H1 (cell line): ENCODE measurements at regions not wholly inside any gene's neighbourhood (a gene's known extent, or its start where the extent isn't known, plus 50 kb on each side); places are given as distances from the start of the nearest gene placed in this dataset.

Experiments used
- CTCF ChIA-PET: fragments of 300-600 bp; sonication (Branson Sonifier 250); formaldehyde crosslinking; loops from one replicate; lab custom pipeline; 2021; ENCODE audit not compliant: partially characterized antibody; lab: Charles Lee
- POLR2A ChIA-PET: fragments of 300-600 bp; sonication (Branson Sonifier 250); formaldehyde crosslinking; loops from one replicate; lab custom pipeline; 2021; ENCODE audit warnings: inconsistent platforms; ENCODE audit not compliant: partially characterized antibody; lab: Charles Lee
- DNase-seq, 2 experiments: peaks; one replicate each; pipeline versions ENCODE4 v3.0.0 to v3.0.0-alpha.2; 2010 to 2022; ENCODE audit warnings: low spot score in 2 of 2, low read depth in 1 of 2, mixed read lengths in 1 of 2
- FAIRE-seq: peaks from 2 replicates; lab custom pipeline; 2011; peaks lifted over from hg19 to GRCh38; lab: Jason Lieb, UNC
- H2AFZ ChIP-seq: 2 replicates; pipeline ENCODE4 v1.8.1; 2012; ENCODE audit warnings: low read length, inconsistent platforms
- H2AK5ac ChIP-seq: 2 replicates; pipeline ENCODE4 v1.6.1; 2013; ENCODE audit warnings: low read depth, low read length
- H2BK120ac ChIP-seq: replicated peaks from 2 replicates; pipeline ENCODE3; 2013; ENCODE audit warnings: low read depth, low read length, inconsistent platforms
- H2BK12ac ChIP-seq: 2 replicates; pipeline ENCODE4 v1.6.1; 2013; ENCODE audit warnings: low read depth, low read length
- H2BK15ac ChIP-seq: 2 replicates; pipeline ENCODE4 v1.6.1; 2013; ENCODE audit warnings: low read length
- H2BK20ac ChIP-seq: 2 replicates; pipeline ENCODE4 v1.6.1; 2013; ENCODE audit warnings: low read length
- H2BK5ac ChIP-seq: 2 replicates; pipeline ENCODE4 v1.6.1; 2013; ENCODE audit warnings: low read depth, low read length
- H3K14ac ChIP-seq: 2 replicates; pipeline ENCODE4 v1.6.1; 2013; ENCODE audit warnings: inconsistent platforms; ENCODE audit not compliant: insufficient read length
- H3K18ac ChIP-seq: 2 replicates; pipeline ENCODE4 v1.6.1; 2013; ENCODE audit warnings: low read length; ENCODE audit errors: extremely low read depth
- H3K23ac ChIP-seq: 2 replicates; pipeline ENCODE4 v1.6.1; 2013; ENCODE audit warnings: inconsistent platforms; ENCODE audit not compliant: insufficient read length
- H3K23me2 ChIP-seq: 2 replicates; pipeline ENCODE4 v1.6.1; 2013; ENCODE audit warnings: low read depth, low read length
- H3K27ac ChIP-seq: 2 replicates; pipeline ENCODE4 v1.6.1; 2011; ENCODE audit warnings: low read depth, low read length, inconsistent platforms
- H3K27me3 ChIP-seq, 4 experiments: replicated peaks in 1 of 4; 1 replicate in 1 of 4; 2 replicates in 3 of 4; pipeline versions ENCODE4 v1.6.1 to v1.8.1; 2011 to 2013; ENCODE audit warnings: low read length in 3 of 4, mild to moderate bottlenecking in 3 of 4, inconsistent platforms in 2 of 4, mixed read lengths in 2 of 4, moderate library complexity in 1 of 4; ENCODE audit not compliant: control insufficient read depth in 3 of 4, insufficient read depth in 3 of 4; ENCODE audit errors: extremely low read depth in 1 of 4
- H3K36me3 ChIP-seq, 4 experiments: 2 replicates each; pipeline versions ENCODE4 v1.6.1 to v1.8.1; 2011 to 2013; ENCODE audit warnings: mild to moderate bottlenecking in 4 of 4, low read length in 3 of 4, moderate library complexity in 2 of 4, control low read depth in 1 of 4, inconsistent platforms in 1 of 4; ENCODE audit not compliant: insufficient read depth in 4 of 4, control insufficient read depth in 2 of 4
- H3K4ac ChIP-seq: replicated peaks from 2 replicates; pipeline ENCODE3; 2013; ENCODE audit warnings: low read length, low read depth, mixed read lengths, inconsistent platforms; ENCODE audit not compliant: insufficient read length
- H3K4me1 ChIP-seq, 4 experiments: replicated peaks in 1 of 4; 1 replicate in 1 of 4; 2 replicates in 3 of 4; pipeline versions ENCODE4 v1.6.1 to v1.8.1; 2011 to 2013; ENCODE audit warnings: low read length in 3 of 4, inconsistent platforms in 2 of 4, mixed read lengths in 1 of 4; ENCODE audit not compliant: insufficient read depth in 4 of 4, control insufficient read depth in 3 of 4
- H3K4me2 ChIP-seq, 2 experiments: 2 replicates each; pipeline versions ENCODE4 v1.6.1 to v1.8.1; 2011 to 2013; ENCODE audit warnings: low read depth in 2 of 2, low read length in 2 of 2, control low read depth in 1 of 2, inconsistent platforms in 1 of 2, mild to moderate bottlenecking in 1 of 2; ENCODE audit not compliant: insufficient read depth in 1 of 2
- H3K4me3 ChIP-seq, 4 experiments: fragments of 200-600, 300-600 bp in 1 of 4; sonication (generic), shearing (Covaris generic), sonication (Bioruptor Twin) in 1 of 4; 2 replicates each; pipeline versions ENCODE4 v1.5.1 to v1.8.1; 2011 to 2016; ENCODE audit warnings: low read length in 4 of 4, low read depth in 3 of 4, control low read depth in 2 of 4, inconsistent platforms in 2 of 4, mild to moderate bottlenecking in 2 of 4, mixed read lengths in 1 of 4, moderate library complexity in 1 of 4; ENCODE audit not compliant: insufficient read depth in 2 of 4; ENCODE audit errors: extremely low read depth in 1 of 4
- H3K56ac ChIP-seq: replicated peaks from 2 replicates; pipeline ENCODE3; 2013; ENCODE audit warnings: low read depth, mild to moderate bottlenecking, mixed read lengths, low read length, inconsistent platforms; ENCODE audit not compliant: insufficient read length
- H3K79me1 ChIP-seq: 2 replicates; pipeline ENCODE4 v1.6.1; 2013; ENCODE audit warnings: low read depth, low read length, control low read depth
- H3K79me2 ChIP-seq, 2 experiments: 2 replicates each; pipeline versions ENCODE4 v1.6.1 to v1.8.1; 2012 to 2013; ENCODE audit warnings: low read length in 2 of 2, mild to moderate bottlenecking in 2 of 2, inconsistent platforms in 1 of 2; ENCODE audit not compliant: insufficient read depth in 2 of 2, control insufficient read depth in 1 of 2
- H3K9ac ChIP-seq, 4 experiments: replicated peaks in 1 of 4; 1 replicate in 1 of 4; 2 replicates in 3 of 4; pipeline versions ENCODE4 v1.6.1 to v1.8.1; 2011 to 2013; ENCODE audit warnings: low read depth in 3 of 4, low read length in 3 of 4, control low read depth in 2 of 4, mild to moderate bottlenecking in 2 of 4, moderate library complexity in 2 of 4, inconsistent platforms in 1 of 4; ENCODE audit errors: extremely low read depth in 1 of 4
- H3K9me3 ChIP-seq, 2 experiments: 2 replicates each; pipeline versions ENCODE4 v1.6.1 to v1.8.1; 2012 to 2013; ENCODE audit warnings: mild to moderate bottlenecking in 2 of 2, moderate library complexity in 2 of 2, control low read depth in 1 of 2, inconsistent platforms in 1 of 2, low read depth in 1 of 2, low read length in 1 of 2, mixed read lengths in 1 of 2; ENCODE audit not compliant: insufficient read depth in 2 of 2
- H4K20me1 ChIP-seq, 2 experiments: replicated peaks in 1 of 2; 2 replicates each; pipeline versions ENCODE3 to v1.8.1; 2011 to 2013; ENCODE audit warnings: inconsistent platforms in 2 of 2, low read length in 2 of 2, mild to moderate bottlenecking in 1 of 2; ENCODE audit not compliant: insufficient read depth in 2 of 2, control insufficient read depth in 1 of 2
- H4K5ac ChIP-seq: 2 replicates; pipeline ENCODE4 v1.6.1; 2013; ENCODE audit warnings: low read length, low read depth, mixed read lengths, inconsistent platforms; ENCODE audit not compliant: insufficient read length
- H4K8ac ChIP-seq: 2 replicates; pipeline ENCODE4 v1.8.0; 2013; ENCODE audit warnings: mild to moderate bottlenecking, moderate library complexity, low read length, inconsistent platforms; ENCODE audit not compliant: insufficient read depth; ENCODE audit errors: extremely low read depth
- H4K91ac ChIP-seq: replicated peaks from 2 replicates; pipeline ENCODE3; 2013; ENCODE audit warnings: low read length, mixed read lengths, inconsistent platforms; ENCODE audit not compliant: insufficient read length
- CHD2 ChIP-seq: IDR thresholded peaks from 2 replicates; pipeline ENCODE4 v1.6.1; 2012; ENCODE audit warnings: low read length, improper control_type of control experiment
- CTBP2 ChIP-seq: IDR thresholded peaks from 2 replicates; pipeline ENCODE4 v1.7.0; 2011; ENCODE audit warnings: borderline replicate concordance, mild to moderate bottlenecking, moderate library complexity, mixed read lengths, low read length; ENCODE audit not compliant: insufficient read depth, insufficient read length
- GABPA ChIP-seq: IDR thresholded peaks from 2 replicates; pipeline ENCODE4 v1.6.1; 2011; ENCODE audit warnings: mild to moderate bottlenecking, low read length, moderate library complexity, borderline replicate concordance; ENCODE audit not compliant: insufficient read depth
- SIRT6 ChIP-seq: IDR thresholded peaks from one replicate; pipeline ENCODE4 v1.7.1; 2012; ENCODE audit warnings: low read length, inconsistent platforms
- WGBS, 2 experiments: shearing (Covaris generic) in 1 of 2; methylation state at CpG; one replicate each; pipeline versions ENCODE4 v1.1.6 to v1.1.7; 2013 to 2015; ENCODE audit warnings: low lambda C conversion rate in 2 of 2, mixed read lengths in 2 of 2, inconsistent platforms in 1 of 2, low coverage in 1 of 2, missing lambda C conversion rate in 1 of 2; ENCODE audit not compliant: insufficient replicate concordance in 2 of 2, insufficient coverage in 1 of 2, insufficient read length in 1 of 2; ENCODE audit errors: extremely low coverage in 1 of 2, missing lambda C conversion rate in 1 of 2; 5-methylcytosine and 5-hydroxymethylcytosine counted together

DNA sequence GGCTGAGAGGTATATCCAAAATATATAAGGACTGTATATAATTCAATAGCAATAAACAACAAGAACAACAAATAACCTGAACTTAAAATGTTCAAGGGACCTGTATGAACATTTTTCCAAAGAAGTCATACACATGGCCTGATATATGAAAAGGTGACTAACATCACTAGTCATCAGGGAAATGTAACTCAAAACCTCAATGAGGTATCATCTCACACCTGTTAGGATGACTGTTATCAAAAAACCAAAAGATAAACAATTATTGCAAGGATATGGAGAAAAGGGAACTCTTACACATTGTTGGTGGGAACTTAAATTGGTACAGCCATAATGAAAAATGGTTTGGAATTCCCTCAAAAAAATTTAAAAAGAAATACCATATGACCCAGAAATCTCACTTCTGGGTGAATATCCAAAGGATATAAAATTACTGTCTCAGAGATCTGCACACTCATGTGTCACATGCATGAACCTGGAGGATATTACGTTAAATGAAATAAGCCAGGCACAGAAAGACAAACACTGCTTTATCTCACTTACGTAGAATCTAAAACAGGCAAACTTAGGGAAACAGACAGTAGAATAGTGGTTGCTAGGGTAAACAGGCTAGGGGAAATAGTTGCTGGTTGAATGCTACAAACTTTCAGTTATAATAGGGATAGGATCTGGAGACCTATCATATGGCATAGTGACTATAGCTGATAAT is 334.5 kb upstream of the MMADHC start:
- Histone ChIP-seq H3K27ac (no peak overlapping the region), H3K79me2 (no peaks in the 10 kb centered on the region)

More for the DNA sequence above, 334.5 kb upstream of the MMADHC start:
- Histone ChIP-seq H4K91ac (no peak overlapping the region), H2BK20ac (no peak overlapping the region), H3K56ac (no peak overlapping the region), H4K8ac (no peak overlapping the region), H3K4me3 (no peak overlapping the region), H3K23me2 (no peaks in the 10 kb centered on the region), H2AFZ (no peak overlapping the region), H3K36me3 (no peaks in the 10 kb centered on the region), H3K4ac (no peak overlapping the region), H3K79me1 (no peaks in the 10 kb centered on the region), H3K14ac (no peak overlapping the region), H2BK5ac (no peak overlapping the region), H2BK15ac (no peak overlapping the region), H3K4me2 (no peak overlapping the region), H2BK120ac (no peak overlapping the region), H3K23ac (no peak overlapping the region), H3K9ac (no peak overlapping the region), H3K18ac (no peak overlapping the region), H3K4me1 (no peaks in the 10 kb centered on the region), H2AK5ac (no peak overlapping the region), H3K27me3 (no peaks in the 10 kb centered on the region), H3K9me3 (no peaks in the 10 kb centered on the region), H4K20me1 (no peaks in the 10 kb centered on the region), H2BK12ac (no peak overlapping the region), H4K5ac (no peak overlapping the region)
- no peak for DNase-seq
- FAIRE-seq = no peak
- ChIA-PET CTCF (interaction anchor here (0.7 to 1.3 kb wide), 2 partner anchors 13 to 14 kb away, joined by 3 read pairs; no protein-coding TSS in a partner anchor), POLR2A (no interaction called here)
- 93% methylated on average over 2 of the region's 2 CpGs; no CpG with 5 or more reads in 1 of the 2 experiments for WGBS, 2 experiments
- TF ChIP-seq SIRT6 = no peak
- no peak for TF ChIP-seq GABPA
- TF ChIP-seq CTBP2 = no peak
- TF ChIP-seq CHD2 = no peak
